Activated CD4-positive, alpha-beta T cell treated with anti-CD3 and anti-CD28 coated beads, Interleukin-2, amount 50 U/mL, for 24 hours (primary cell): ENCODE measurements at regions not wholly inside any gene's neighbourhood (a gene's known extent, or its start where the extent isn't known, plus 50 kb on each side); places are given as distances from the start of the nearest gene placed in this dataset.

Experiments
- DNase-seq, 2 donors: peaks; one replicate each; pipeline ENCODE4 v3.0.0-alpha.2; 2020; ENCODE audit warnings: low read depth in 1 of 2, low spot score in 1 of 2

- DNase-seq, result no peak
Observed at GRCh38 chr10:43772171-43772570, 123.5 kb upstream of the ZNF32 start.

GRCh38 chr10:43771675-43772074 lies 123.0 kb upstream of the ZNF32 start:
- no peak for DNase-seq

- DNase-seq, result no peak
Observed at GRCh38 chr10:43765516-43765915, 116.8 kb upstream of the ZNF32 start.

GRCh38 chr10:43763846-43764245 lies 115.2 kb upstream of the ZNF32 start:
- DNase-seq, result no peak

- no peak for DNase-seq
Observed at GRCh38 chr10:43760514-43760913, 111.8 kb upstream of the ZNF32 start.

GRCh38 chr10:43759216-43759615 lies 110.5 kb upstream of the ZNF32 start:
- no peak for DNase-seq

- no peak for DNase-seq
Observed at GRCh38 chr10:43756341-43756740, 107.7 kb upstream of the ZNF32 start.

GRCh38 chr10:43754569-43755260 lies 106.0 kb upstream of the ZNF32 start:
- no peak for DNase-seq

- DNase-seq, result no peak
Observed at GRCh38 chr10:43753397-43754061, 104.8 kb upstream of the ZNF32 start.

- DNase-seq, result no peak
Observed at GRCh38 chr10:43752682-43753081, 104.0 kb upstream of the ZNF32 start.

GRCh38 chr10:43751646-43752045 lies 103.0 kb upstream of the ZNF32 start:
- DNase-seq, result no peak

- DNase-seq, result no peak
Observed at GRCh38 chr10:43749940-43750552, 101.4 kb upstream of the ZNF32 start.

GRCh38 chr10:43749145-43749576 lies 100.5 kb upstream of the ZNF32 start:
- DNase-seq, result no peak

GRCh38 chr10:43748560-43748959 lies 99.9 kb upstream of the ZNF32 start:
- DNase-seq, result no peak

GRCh38 chr10:43746906-43747305 lies 98.2 kb upstream of the ZNF32 start:
- DNase-seq, result no peak

- no peak for DNase-seq
Observed at GRCh38 chr10:43739161-43739560, 90.5 kb upstream of the ZNF32 start.

- DNase-seq, result no peak
Observed at GRCh38 chr10:43737003-43737402, 88.3 kb upstream of the ZNF32 start.

- DNase-seq, result no peak
Observed at GRCh38 chr10:43735907-43736306, 87.2 kb upstream of the ZNF32 start.

- no peak for DNase-seq
Observed at GRCh38 chr10:43734716-43735115, 86.0 kb upstream of the ZNF32 start.

GRCh38 chr10:43731486-43731885 lies 82.8 kb upstream of the ZNF32 start:
- DNase-seq, result no peak

GRCh38 chr10:43728425-43728824 lies 79.7 kb upstream of the ZNF32 start:
- no peak for DNase-seq

GRCh38 chr10:43727935-43728334 lies 79.3 kb upstream of the ZNF32 start:
- no peak for DNase-seq
